ENCODE measurements at regions not wholly inside any gene's neighbourhood (a gene's known extent, or its start where the extent isn't known, plus 50 kb on each side); places are given as distances from the start of the nearest gene placed in this dataset.

GRCh38 chr6:163996491-163996890 lies 582.0 kb downstream of the QKI start:
- TF ChIP-seq POLR2AphosphoS5 (IDR thresholded peaks at IDR 0.05) (no peak), CTCF (IDR thresholded peaks at IDR 0.05) (no peak), POLR2A (IDR thresholded peaks at IDR 0.05) (no peak)
